Endodermal cell (in vitro differentiated cells): ENCODE measurements at regions not wholly inside any gene's neighbourhood (a gene's known extent, or its start where the extent isn't known, plus 50 kb on each side); places are given as distances from the start of the nearest gene placed in this dataset.
"Not testable (repeated sequence)": the region's sequence is repeated elsewhere in the genome, so short reads cannot be mapped to it uniquely, and the experiment has no call there.

ENCODE experiments used
- DNase-seq: peaks from one replicate; pipeline ENCODE4 v3.0.0-alpha.2; 2017
- H3K27ac ChIP-seq: 2 replicates; pipeline ENCODE4 v1.5.1; 2013; ENCODE audit warnings: mild to moderate bottlenecking, low read depth, low read length, moderate library complexity
- H3K27me3 ChIP-seq: 2 replicates; pipeline ENCODE4 v1.6.1; 2013; ENCODE audit warnings: mild to moderate bottlenecking, low read length, moderate library complexity; ENCODE audit not compliant: insufficient read depth, control insufficient read depth, poor library complexity, severe bottlenecking
- H3K36me3 ChIP-seq: 2 replicates; pipeline ENCODE4 v1.7.0; 2013; ENCODE audit warnings: mild to moderate bottlenecking, low read length, moderate library complexity; ENCODE audit not compliant: control insufficient read depth, insufficient read depth
- H3K4me1 ChIP-seq: one replicate; pipeline ENCODE4 v1.7.0; 2013; ENCODE audit warnings: low read length; ENCODE audit not compliant: control insufficient read depth, insufficient read depth
- H3K4me3 ChIP-seq: 2 replicates; pipeline ENCODE4 v1.5.1; 2013; ENCODE audit warnings: mild to moderate bottlenecking, low read length, moderate library complexity
- H3K9ac ChIP-seq: 2 replicates; pipeline ENCODE4 v1.6.1; 2013; ENCODE audit warnings: mild to moderate bottlenecking, low read length, moderate library complexity; ENCODE audit not compliant: poor library complexity, severe bottlenecking; ENCODE audit errors: extremely low read depth
- H3K9me3 ChIP-seq: 2 replicates; pipeline ENCODE4 v1.6.1; 2013; ENCODE audit warnings: mild to moderate bottlenecking, low read length, moderate library complexity; ENCODE audit not compliant: control insufficient read depth
- H3K27ac Mint-ChIP-seq: 2 replicates; pipeline ENCODE4 v1.8.0; 2020; ENCODE audit warnings: mixed read lengths
- H3K27me3 Mint-ChIP-seq: 2 replicates; pipeline ENCODE4 v1.8.0; 2021; ENCODE audit warnings: mild to moderate bottlenecking, mixed read lengths; ENCODE audit not compliant: insufficient read depth
- H3K36me3 Mint-ChIP-seq: 2 replicates; pipeline ENCODE4 v1.8.0; 2020; ENCODE audit warnings: low read depth, mixed read lengths
- H3K4me1 Mint-ChIP-seq: 2 replicates; pipeline ENCODE4 v1.8.0; 2020; ENCODE audit warnings: mixed read lengths
- H3K4me3 Mint-ChIP-seq: 2 replicates; pipeline ENCODE4 v1.8.0; 2020; ENCODE audit warnings: mild to moderate bottlenecking, moderate library complexity, mixed read lengths
- H3K9me3 Mint-ChIP-seq: 2 replicates; pipeline ENCODE4 v1.8.0; 2020; ENCODE audit warnings: mild to moderate bottlenecking, mixed read lengths
- WGBS, 2 experiments: methylation state at CpG; one replicate each; pipeline versions ENCODE4 v1.1.5 to v1.1.7; 2013; ENCODE audit warnings: missing lambda C conversion rate in 2 of 2, mixed read lengths in 1 of 2; ENCODE audit not compliant: insufficient coverage in 1 of 2, insufficient read length in 1 of 2; 5-methylcytosine and 5-hydroxymethylcytosine counted together
- TF ChIP-seq, protein P1 (sequence below): fragments of 200-600 bp; sonication (generic); conservative IDR thresholded peaks from 2 replicates; pipeline ENCODE4 v1.5.0; 2021; ENCODE audit warnings: antibody characterized with exemption, mild to moderate bottlenecking

DNA sequence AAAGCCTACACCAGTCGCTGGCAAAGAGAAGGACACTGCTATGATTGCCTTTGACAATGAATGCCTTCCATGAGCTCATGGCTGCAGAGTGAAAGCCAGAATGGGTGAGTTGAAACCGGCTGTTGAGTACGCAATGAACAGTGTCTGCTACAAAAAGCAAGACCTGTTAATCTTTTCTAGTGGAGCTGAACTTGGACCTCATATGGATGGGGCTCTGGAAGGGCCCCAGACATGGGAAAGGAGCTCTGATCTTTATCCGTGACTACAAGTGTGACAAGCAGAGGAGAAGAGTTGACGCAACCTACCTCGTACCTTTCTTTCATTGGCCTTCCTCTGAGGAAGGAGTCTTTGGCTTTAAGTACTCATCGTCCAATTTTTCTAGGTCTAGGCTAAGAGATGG, 67.1 kb upstream of the TSC22D1 start:
- Histone ChIP-seq H3K9ac (no peak overlapping the region), H3K4me3 (no peak overlapping the region), H3K27me3 (no peaks in the 10 kb centered on the region), H3K36me3 (no peaks in the 10 kb centered on the region), H3K9me3 (no peaks in the 10 kb centered on the region), H3K4me1 (peaks cover 3% of the 10 kb centered on the region), H3K27ac (no peak overlapping the region)
- TF ChIP-seq, protein P1, sequence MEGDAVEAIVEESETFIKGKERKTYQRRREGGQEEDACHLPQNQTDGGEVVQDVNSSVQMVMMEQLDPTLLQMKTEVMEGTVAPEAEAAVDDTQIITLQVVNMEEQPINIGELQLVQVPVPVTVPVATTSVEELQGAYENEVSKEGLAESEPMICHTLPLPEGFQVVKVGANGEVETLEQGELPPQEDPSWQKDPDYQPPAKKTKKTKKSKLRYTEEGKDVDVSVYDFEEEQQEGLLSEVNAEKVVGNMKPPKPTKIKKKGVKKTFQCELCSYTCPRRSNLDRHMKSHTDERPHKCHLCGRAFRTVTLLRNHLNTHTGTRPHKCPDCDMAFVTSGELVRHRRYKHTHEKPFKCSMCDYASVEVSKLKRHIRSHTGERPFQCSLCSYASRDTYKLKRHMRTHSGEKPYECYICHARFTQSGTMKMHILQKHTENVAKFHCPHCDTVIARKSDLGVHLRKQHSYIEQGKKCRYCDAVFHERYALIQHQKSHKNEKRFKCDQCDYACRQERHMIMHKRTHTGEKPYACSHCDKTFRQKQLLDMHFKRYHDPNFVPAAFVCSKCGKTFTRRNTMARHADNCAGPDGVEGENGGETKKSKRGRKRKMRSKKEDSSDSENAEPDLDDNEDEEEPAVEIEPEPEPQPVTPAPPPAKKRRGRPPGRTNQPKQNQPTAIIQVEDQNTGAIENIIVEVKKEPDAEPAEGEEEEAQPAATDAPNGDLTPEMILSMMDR = no peak
- WGBS, 2 experiments = 93 to 97% methylated on average over 6 to 7 of the region's 7 CpGs
- H3K27me3 Mint-ChIP-seq = no peaks in the 10 kb centered on the region
- H3K9me3 Mint-ChIP-seq = no peaks in the 10 kb centered on the region
- no peak overlapping the region for H3K4me3 Mint-ChIP-seq
- DNase-seq = no peak
- H3K4me1 Mint-ChIP-seq = peaks cover 2% of the 10 kb centered on the region
- no peak overlapping the region for H3K27ac Mint-ChIP-seq
- no peaks in the 10 kb centered on the region for H3K36me3 Mint-ChIP-seq

DNA sequence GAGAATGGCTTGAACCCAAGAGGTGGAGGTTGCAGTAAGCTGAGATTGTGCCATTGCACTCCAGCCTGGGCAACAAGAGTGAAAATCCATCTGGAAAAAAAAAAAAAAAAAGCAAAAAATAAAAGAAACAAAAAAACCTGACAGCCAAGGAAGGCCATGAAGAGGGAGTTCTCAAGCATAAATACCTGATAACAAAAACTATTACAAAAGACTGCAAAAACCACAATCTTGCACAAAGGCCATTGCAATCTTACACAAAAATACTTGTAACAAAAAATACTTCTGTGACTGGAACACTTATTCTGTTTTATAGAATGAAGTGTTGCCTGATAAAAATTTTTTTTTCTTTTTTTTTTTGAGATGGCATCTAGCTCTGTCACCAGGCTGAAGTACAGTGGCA, 61.5 kb upstream of the TSC22D1 start:
- Mint-ChIP-seq H3K4me3 (no peak overlapping the region), H3K27ac (no peak overlapping the region), H3K9me3 (no peaks in the 10 kb centered on the region), H3K36me3 (no peaks in the 10 kb centered on the region), H3K27me3 (peaks cover 2% of the 10 kb centered on the region), H3K4me1 (peaks cover 2% of the 10 kb centered on the region)
- Histone ChIP-seq H3K9ac (no peak overlapping the region), H3K9me3 (no peaks in the 10 kb centered on the region), H3K36me3 (no peaks in the 10 kb centered on the region), H3K4me3 (no peak overlapping the region), H3K27me3 (no peaks in the 10 kb centered on the region), H3K27ac (no peak overlapping the region), H3K4me1 (no peaks in the 10 kb centered on the region)
- TF ChIP-seq, protein P1 = no peak
- no peak for DNase-seq

DNA sequence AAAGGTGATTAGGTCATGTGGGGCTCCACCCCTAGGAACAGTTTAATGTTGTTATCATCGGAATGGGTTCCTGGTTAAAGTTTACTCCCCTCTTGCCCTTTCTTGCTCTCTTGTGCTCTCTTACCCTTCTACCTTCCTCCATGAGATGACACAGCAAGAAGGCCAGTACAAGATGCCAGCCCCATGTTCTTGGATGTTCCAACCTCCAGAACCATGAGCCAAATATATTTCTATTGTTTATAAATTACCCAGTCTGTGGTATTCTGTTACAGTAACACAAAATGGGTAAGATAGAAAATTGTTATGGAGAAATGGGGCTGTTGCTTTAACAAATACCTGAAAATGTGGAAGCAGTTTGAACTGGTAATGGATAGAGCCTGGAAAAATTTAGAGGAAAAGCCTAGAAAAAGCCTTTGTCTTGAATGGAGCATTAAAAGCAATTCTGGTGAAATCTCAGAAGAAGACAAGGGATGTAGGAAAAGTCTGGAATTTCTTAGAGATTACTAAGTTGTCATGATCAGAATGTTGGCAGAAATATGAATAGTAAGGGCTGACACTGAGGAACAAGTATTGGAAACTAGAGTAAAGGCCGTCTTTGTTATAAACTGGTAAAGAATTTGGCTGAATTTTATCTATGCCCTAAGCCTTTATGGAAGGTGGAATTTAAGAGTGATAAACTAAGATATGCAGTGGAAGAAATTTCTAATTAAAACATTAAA, 53.5 kb upstream of the TSC22D1 start:
- Histone ChIP-seq H3K9me3 (no peaks in the 10 kb centered on the region), H3K27ac (no peak overlapping the region), H3K4me3 (no peak overlapping the region), H3K27me3 (no peaks in the 10 kb centered on the region), H3K4me1 (no peaks in the 10 kb centered on the region), H3K36me3 (no peaks in the 10 kb centered on the region), H3K9ac (no peak overlapping the region)
- Mint-ChIP-seq H3K9me3 (no peaks in the 10 kb centered on the region), H3K4me1 (peaks cover 10% of the 10 kb centered on the region), H3K27me3 (no peaks in the 10 kb centered on the region), H3K4me3 (no peak overlapping the region), H3K36me3 (no peaks in the 10 kb centered on the region), H3K27ac (no peak overlapping the region)
- no peak for DNase-seq
- WGBS, 2 experiments = 93 to 95% methylated on average over 2 of the region's 2 CpGs
- TF ChIP-seq, protein P1 = no peak

DNA sequence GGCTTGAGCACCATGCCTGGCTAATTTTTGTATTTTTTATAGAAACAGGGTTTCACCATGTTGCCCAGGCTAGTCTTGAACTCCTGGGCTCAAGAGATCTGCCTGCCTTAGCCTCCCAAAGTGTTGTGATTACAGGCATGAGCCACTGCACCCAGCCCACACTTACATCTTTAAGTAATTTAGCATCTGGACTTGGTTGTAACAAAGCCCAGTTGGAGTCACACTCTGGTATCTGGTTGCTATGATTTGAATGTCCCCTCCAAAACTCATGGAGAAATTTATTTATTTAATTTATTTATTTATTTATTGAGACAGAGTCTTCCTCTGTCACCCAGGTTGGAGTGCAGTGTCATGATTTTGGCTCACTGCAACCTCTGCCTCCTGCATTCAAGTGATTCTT, 52.7 kb upstream of the TSC22D1 start:
- DNase-seq, H3K27ac Mint-ChIP-seq, H3K4me3 Mint-ChIP-seq, H3K27ac ChIP-seq, H3K4me3 ChIP-seq, H3K27me3 Mint-ChIP-seq, H3K9ac ChIP-seq, H3K27me3 ChIP-seq, H3K36me3 ChIP-seq, H3K9me3 Mint-ChIP-seq, H3K36me3 Mint-ChIP-seq, H3K9me3 ChIP-seq, H3K4me1 ChIP-seq: not testable (repeated sequence)
- H3K4me1 Mint-ChIP-seq = peaks cover 10% of the 10 kb centered on the region
